ENCODE measurements at regions not wholly inside any gene's neighbourhood (a gene's known extent, or its start where the extent isn't known, plus 50 kb on each side); places are given as distances from the start of the nearest gene placed in this dataset.

DNA sequence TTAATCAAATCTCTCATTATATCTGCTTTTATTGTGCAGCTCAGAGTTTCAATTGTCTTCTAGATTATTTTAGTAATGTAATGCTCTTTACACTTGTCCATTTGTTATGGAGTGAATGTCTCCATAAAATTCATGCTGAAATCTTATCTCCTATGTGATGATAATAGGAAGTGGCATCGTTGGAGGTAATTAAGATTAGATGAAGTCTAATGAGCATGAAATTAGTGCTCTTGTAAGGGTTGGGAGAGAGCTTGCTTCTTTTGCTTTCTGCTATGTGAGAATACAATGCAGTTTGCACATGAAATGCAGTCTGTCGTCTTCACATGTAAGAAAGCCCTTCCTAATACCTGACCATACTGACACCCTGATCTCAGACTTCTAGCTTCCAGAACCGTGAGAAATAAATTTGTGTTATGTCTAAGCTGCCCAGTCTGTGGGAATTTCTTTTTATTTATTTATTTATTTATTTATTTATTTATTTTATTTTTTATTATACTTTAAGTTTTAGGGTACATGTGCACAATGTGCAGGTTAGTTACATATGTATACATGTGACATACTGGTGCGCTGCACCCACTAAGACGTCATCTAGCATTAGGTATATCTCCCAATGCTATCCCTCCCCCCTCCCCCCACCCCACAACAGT lies 1399.2 kb upstream of the CDH6 start:
- TF ChIP-seq, protein P1, sequence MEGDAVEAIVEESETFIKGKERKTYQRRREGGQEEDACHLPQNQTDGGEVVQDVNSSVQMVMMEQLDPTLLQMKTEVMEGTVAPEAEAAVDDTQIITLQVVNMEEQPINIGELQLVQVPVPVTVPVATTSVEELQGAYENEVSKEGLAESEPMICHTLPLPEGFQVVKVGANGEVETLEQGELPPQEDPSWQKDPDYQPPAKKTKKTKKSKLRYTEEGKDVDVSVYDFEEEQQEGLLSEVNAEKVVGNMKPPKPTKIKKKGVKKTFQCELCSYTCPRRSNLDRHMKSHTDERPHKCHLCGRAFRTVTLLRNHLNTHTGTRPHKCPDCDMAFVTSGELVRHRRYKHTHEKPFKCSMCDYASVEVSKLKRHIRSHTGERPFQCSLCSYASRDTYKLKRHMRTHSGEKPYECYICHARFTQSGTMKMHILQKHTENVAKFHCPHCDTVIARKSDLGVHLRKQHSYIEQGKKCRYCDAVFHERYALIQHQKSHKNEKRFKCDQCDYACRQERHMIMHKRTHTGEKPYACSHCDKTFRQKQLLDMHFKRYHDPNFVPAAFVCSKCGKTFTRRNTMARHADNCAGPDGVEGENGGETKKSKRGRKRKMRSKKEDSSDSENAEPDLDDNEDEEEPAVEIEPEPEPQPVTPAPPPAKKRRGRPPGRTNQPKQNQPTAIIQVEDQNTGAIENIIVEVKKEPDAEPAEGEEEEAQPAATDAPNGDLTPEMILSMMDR (IDR thresholded peaks at IDR 0.05): no peak

DNA sequence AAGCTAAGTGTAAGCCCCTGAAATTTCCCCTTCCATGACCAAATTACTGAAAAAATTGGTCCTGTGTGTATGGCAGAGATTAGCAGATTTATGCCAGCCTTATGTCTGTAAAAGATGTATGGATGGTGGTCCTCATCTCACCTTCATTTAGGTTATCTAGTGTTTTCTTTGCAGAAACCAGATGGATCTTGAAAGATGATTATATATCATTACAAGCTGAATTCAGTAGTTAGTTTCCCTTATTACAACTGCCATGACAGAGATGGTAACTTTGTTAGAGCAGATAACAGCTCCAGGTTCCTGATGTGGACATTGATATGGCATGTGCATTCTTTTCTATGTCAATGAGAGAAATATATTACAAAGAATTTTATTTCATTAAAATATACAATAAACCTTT lies 1403.2 kb upstream of the CDH6 start:
- TF ChIP-seq, protein P1 (IDR thresholded peaks at IDR 0.05): no peak

DNA sequence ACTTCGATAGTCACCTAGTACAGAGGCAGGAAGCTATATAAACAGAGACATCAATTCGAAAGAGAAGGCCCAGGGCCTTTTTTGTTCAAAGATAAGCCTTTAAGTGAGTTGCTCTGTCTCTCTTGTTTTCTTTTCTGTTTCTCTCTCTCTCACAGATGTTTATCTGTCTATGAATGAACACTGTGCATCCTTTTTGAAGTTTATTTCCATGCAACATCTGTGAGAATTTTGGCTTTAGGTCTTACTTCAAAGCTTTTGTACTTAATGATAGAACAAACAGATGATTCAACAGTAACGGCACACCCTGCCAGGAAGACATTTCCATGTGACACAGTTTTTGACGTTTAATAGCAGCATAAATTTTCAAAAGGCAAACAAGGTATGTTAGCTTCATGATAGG lies 1413.1 kb upstream of the CDH6 start:
- TF ChIP-seq, protein P1 (IDR thresholded peaks at IDR 0.05): no peak

DNA sequence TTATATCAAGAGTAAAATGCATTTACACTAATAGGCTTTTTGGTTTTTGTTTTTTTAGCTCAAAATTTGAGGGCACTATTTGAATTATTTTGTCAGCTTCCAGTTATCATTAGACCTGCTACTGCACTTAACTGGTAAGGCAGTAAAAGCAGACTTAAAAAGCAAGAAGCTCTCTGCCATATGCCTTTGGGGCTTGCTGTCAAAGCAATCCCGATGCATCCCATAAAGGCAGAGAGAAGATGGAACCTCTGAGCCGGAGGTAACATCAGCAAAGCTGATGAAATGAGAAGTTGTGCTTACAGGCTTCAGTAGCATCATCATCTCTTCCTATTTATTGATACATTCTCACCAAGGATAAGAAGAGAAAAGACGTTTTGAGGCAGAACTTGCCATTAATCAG lies 1414.3 kb upstream of the CDH6 start:
- TF ChIP-seq, protein P1 (IDR thresholded peaks at IDR 0.05): no peak

DNA sequence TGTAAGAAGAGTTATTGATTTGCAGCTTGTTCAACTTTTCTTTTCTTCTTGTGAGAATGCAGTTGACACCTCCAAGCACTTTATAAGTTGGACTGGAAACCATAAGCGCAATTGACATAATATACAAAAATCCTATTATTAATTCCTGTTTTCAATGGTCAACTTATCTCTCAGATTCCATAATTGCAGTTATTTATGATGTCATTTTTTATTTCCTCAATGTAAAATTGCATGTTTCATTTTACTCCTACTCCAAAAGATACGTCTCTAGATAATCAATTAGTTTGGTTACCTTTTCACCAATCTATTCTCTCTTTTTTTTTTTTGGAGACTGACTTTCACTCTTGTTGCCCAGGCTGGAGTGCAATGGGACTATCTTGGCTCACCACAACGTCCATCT lies 1416.1 kb upstream of the CDH6 start:
- TF ChIP-seq, protein P1 (IDR thresholded peaks at IDR 0.05): no peak

DNA sequence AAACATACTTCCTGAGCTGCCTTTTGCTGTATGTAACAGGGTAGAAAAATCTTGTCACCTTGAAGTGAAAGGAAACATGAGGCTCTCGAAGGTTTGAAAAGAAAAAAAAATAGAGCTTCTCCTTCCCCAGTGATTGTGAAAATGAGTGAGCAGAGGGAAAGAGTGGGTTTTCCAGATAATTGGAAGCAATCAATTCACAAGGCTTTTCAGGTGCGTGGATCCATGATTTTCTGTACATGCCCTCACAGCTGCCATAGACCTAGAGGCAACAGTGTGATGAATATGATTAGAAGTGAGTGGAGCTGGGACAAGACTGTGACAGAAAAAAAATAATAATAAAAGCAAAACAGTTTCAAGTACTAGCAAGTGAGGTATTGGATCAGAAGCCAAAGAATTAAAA lies 1422.5 kb upstream of the CDH6 start:
- TF ChIP-seq, protein P1 (IDR thresholded peaks at IDR 0.05): no peak

DNA sequence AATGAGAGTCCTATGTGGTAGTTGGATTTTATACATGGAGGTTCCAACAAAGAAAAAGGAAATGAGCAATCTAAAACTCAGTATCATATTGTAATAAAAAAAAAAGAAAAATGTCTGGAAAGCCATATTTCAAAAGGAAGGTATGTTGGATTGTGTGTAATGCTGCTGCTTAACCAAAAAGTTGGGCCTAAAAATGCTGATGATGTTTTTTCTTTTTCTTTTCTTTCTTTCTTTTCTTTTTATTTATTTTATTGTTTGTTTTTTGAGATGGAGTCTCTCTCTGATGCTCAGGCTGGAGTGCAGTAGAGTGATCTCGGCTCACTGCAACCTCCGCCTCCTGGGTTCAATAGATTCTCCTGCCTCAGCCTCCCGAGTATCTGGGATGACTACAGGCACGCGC lies 1424.0 kb upstream of the CDH6 start:
- TF ChIP-seq, protein P1 (IDR thresholded peaks at IDR 0.05): no peak

DNA sequence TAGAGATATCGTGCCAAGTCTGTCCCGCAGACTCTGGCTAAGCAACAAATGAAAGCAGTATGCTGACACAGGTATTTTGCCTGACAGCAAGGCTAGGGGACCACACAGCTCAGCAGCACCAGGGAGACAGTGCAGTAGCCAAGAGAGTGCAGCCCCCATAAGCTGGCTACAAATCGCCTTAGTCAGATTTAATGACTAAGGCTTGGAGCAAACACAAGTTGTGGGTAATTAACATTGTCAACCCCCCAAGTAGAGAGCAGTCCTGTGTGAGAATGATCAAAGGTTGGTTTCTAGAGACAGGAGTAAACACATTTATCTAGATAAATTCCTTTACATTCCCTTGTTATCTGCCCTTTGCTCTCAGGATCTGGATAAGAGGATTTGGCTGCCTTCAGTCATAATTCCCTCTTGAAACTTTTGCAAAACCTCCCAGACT lies 1434.5 kb upstream of the CDH6 start:
- TF ChIP-seq, protein P1 (IDR thresholded peaks at IDR 0.05): no peak
